Ecto neural progenitor cell (in vitro differentiated cells): ENCODE measurements at regions not wholly inside any gene's neighbourhood (a gene's known extent, or its start where the extent isn't known, plus 50 kb on each side); places are given as distances from the start of the nearest gene placed in this dataset.
"Not testable (repeated sequence)": the region's sequence is repeated elsewhere in the genome, so short reads cannot be mapped to it uniquely, and the experiment has no call there.

ENCODE experiments used
- DNase-seq: peaks from one replicate; pipeline ENCODE4 v3.0.0-alpha.2; 2018; ENCODE audit warnings: low spot score

- peak; percentile 71 for DNase-seq
Measured at GRCh38 chr16:85220964-85221731, 108.9 kb upstream of the CIBAR2 start.

- DNase-seq = no peak
Measured at GRCh38 chr16:85221771-85222154, 109.5 kb upstream of the CIBAR2 start.

GRCh38 chr16:85222155-85222863, 110.0 kb upstream of the CIBAR2 start:
- peak; percentile 89 for DNase-seq

- DNase-seq = no peak
Measured at GRCh38 chr16:85225257-85225656, 113.0 kb upstream of the CIBAR2 start.

DNA sequence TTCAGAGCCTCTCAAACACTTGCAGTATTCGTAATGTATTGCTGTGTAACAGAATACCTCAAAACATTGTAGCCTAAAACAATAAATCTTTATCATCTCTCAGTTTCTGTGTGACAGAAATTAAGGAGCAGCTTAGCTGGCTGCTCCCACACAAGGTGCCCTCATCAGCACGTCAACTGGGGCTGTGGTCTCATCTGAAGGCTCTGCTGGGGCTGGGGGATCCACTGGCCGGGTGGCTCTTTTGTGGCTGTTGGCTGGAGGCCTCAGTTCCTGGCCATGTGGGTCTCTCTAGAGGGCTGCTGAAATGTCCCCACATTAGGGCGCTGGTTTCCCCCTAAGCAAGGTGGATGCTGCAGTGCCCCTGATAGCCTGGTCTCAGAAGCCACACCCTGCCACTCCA, 113.4 kb upstream of the CIBAR2 start:
- DNase-seq = no peak

DNA sequence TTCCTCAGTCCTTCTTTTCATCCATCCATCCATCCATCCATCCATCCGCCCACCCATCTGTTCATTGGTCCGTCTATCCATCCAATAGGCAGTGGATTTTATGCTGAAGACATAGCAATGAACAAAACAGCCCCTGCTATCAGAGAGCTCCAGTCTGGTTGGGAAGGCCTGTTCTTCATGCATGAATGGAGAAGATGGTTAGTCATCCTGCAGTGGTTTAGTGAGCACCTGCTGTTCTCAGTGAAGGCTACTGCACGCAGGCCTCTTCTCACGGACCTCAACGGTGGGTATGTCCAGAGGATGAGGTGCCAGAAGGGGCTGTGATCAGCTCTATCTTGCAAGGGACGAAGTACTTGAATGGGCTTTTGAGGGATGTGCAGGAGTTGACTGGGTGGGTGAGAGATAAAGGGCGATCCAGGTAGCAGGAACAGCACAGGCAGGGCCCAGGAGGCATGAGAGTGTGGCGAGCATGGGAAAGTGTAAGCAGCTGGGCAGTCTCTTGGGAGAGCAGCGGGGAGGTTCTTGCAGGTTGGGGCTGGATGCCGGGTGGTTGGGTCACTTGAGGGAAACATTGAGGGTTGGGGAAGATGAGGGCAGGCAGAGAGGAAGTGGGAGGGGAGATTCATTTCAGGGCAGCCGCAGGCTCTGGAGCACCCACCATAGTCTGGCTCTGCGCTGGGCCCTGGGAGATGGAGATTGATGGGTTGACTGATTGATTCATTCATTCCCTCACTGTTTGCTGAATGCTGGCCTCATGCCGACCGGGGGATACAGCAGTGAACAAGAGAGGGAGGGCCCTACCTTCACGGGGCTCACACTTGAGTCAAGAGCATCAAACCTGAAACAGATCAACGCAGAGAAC, 115.0 kb upstream of the CIBAR2 start:
- DNase-seq = no peak

DNA sequence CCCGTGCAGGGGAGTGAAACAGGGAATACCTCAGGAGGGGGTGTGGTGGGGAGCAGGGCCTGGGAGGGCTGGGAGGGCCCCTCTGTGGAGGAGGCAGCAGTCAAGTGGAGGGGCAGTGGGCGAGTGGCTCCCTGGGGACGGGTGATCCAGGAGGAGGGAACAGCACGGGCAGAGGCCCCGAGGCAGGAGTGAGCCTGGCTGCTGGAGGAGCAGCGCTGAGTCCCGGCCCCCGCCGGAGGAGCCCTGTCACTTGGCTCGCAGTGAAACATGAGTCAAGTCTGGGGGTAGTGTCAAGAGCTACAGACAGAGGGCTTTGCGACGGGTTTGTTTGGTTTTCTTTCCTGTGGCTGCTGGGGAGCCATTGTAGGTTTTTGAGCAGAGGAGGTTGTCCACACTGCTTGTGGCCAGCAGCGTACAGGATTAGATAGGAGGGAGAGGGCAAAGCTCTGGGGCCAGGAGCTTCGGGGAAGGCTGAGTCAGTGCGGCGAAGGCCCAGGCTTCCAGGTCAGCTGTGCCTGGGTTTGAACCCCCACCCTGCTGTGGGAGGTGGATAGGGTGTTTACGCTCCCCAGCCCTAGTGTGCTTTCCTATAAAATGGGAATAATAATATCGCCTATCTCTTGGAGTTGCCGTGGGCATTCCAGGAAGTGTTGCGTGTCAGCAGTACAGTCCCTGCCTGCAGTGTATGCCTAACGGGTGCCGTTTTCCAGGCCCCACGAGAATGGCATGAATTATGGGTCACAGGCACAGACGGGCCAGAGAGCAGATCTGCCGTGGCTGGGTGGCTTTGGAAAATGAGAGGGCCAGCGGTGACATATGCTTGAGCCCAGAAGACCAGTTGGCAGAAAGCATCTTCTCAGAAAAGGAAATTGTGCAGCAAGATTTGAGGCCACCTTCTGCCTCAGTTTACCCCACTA, 115.9 kb upstream of the CIBAR2 start:
- DNase-seq = no peak

- DNase-seq = no peak
Measured at GRCh38 chr16:85228970-85229430, 116.7 kb upstream of the CIBAR2 start.

DNA sequence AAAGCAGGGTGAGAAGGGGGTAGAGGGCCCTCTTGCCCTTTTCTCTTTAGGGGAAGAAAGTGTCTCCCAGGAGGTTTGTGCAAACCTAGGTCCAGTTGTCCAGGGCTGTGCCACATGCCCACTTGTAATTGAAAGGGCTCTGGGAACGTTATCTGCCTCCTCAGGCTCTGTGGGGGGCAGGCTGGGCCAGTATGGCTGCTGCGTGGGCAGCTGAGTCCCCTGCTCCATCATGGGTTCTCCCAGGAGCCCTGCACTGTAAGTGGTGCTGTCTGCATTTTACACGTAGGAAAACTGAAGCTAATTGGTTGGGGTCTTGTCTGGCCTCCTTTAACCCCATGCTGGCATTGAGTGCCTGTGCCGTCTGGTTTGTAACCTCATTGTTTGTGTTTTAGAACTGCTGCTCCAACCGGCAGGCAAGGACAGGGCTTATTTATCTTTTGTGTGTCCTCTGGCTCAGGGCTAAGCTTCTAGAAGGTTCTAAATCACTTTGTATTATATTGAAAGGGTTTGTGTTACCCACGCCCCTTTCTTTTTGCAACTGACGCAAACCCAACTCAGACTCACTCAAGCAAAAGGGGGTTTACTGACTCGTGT, 117.7 kb upstream of the CIBAR2 start:
- DNase-seq = no peak

DNA sequence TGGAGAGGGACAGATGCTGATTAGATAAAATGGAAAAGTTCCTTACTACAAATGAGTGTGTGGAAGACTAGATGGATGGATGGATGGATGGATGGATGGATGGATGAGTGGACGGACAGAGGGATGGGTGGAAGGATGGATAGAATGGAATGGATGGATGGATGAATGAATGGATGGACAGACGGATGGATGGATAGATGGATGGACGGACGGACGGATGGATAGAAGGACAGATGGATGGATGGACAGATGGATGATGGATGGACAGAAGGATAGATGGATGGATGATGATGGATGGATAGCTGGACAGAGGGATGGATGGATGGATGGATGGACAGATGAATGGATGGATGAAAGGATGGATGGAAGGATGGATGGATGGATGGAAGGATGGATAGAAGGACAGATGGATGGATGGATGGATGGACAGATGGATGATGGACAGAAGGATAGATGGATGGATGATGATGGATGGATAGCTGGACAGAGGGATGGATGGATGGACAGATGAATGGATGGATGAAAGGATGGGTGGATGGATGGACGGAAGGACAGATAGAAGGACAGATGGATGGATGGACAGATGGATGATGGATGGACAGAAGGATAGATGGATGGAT, 118.6 kb upstream of the CIBAR2 start:
- not testable (repeated sequence) for DNase-seq

DNA sequence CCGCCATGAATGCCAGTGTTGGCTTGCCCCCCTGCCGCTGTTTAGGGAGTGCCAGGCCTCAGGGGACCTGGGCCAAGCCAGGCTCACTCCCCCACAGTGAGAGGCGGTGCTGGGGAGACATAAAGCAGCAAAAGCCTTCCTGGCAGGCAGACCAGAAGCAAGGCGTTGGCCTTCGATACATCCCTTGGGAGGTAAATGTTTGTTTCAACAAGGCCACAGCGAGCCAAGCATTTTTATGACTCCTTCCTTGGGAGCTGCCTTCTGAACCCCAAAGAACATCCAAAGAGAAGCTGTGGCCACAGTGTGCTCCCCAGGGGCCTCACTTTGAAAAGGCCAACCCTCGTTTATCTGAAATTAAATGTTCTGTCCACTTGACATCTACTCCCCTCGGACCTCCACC, 119.7 kb upstream of the CIBAR2 start:
- no peak for DNase-seq

DNA sequence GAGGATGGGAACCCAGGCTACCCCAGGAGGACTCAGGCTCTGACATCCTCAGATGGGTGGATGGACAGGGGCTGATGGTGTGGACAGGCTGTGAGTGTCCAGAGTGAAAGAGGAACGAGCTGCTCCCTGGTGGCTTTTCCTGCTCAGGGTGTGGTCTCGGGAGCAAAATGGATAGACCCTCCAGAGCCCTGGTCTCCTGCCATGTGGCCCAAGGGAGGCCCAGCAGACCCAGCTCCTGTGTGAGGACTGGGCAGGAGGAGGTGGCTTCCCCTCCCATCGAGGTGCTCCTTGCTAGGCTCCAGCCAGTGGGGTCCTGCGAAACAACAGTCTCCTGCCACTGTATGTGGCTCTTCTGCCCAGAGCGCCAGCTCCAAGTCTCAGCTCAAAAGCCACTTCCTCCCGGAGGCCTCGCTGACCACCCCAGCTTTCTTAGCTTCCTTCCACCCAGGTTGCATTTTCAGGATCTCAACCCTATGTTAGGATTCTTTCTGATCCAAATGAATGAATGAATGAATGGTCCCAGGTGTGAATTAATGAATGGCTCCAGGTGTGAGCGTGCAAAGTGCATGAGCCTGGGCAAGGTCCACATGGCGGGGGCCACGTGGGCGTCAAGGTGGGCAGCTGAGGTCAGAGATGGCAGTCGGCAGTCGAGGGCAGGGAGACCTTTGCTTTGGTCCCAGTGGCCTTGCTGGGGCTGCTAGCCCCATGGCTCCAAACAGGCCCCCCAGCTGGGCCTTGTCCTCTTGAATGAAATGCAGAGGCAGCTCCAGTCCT, 120.3 kb upstream of the CIBAR2 start:
- no peak for DNase-seq

- no peak for DNase-seq
Measured at GRCh38 chr16:85233516-85233915, 121.2 kb upstream of the CIBAR2 start.

- peak; percentile 94 for DNase-seq
Measured at GRCh38 chr16:85234310-85235204, 122.3 kb upstream of the CIBAR2 start.

DNA sequence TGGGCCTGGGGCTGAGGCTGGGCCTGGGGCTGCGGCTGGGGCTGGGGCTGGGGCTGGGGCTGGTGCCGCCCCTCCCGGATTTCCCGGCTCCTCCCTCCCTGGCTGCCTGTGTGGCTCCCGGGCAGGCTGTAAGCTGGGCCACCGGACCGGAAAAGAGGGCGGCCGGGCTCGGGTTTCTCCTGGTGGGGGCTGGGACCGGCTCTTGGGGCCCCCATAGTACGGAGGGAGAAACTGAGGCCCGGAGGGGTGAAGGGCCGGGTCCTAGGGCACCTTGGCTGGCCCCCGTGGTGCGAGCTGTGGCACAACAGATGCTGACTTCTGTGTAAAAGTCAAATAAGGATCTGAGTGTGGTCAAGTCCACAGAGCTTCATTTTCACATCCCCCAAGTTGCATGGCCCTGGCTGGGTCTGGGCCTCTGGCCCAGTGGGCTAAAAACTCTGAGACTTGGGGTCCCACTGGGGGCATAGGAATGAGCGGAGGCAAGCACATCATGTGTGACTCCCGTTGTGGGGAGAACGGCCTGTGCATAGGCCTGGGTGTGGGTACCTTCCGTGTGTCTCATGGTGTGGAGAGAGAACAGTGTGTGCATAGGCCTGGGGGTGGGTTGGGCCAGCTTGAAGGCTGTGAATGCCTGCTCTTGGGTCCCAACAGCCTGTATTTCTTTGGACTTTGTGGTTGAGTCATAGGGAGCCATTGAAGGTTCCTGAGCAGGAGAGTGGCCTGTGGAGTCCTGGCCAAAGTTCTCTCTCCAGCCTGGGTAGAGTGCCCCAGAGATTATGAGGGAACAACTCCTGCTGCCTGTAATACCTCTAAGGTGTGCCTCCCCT, 123.9 kb upstream of the CIBAR2 start:
- no peak for DNase-seq

DNA sequence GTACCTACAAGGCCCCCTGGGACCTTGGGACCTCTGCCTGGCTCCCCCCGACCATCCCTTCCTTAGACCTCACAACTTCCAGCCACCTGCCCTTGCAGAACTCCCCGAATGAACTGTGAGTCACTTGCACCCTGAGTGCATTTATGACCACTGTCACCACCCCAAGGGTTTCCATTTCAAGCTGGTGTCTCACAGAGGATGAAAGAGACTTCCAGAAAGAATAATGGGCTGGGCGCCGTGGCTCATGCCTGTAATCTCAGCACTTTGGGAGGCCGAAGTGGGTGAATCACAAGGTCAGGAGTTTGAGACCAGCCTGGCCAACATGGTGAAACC, 124.5 kb upstream of the CIBAR2 start:
- DNase-seq = no peak

DNA sequence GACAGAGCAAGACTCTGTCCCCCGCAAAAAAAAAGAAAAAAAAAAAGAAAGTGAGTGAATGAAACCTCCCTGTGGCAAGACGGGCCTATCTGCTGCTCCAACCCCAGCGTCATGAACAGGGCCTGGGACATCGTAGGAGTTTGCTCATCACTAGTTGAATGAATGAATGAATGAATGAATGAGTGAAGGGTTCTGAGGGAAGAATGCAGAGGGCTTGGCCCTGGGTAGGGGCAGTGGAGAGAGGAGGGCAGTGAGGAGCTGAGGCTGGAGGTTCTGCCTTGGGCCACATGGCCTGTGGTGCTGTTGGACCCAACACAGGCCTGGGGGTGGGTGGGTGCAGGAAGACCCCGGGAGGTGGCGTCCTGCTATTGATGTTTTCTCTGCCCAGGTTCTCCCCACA, 125.5 kb upstream of the CIBAR2 start:
- no peak for DNase-seq

DNA sequence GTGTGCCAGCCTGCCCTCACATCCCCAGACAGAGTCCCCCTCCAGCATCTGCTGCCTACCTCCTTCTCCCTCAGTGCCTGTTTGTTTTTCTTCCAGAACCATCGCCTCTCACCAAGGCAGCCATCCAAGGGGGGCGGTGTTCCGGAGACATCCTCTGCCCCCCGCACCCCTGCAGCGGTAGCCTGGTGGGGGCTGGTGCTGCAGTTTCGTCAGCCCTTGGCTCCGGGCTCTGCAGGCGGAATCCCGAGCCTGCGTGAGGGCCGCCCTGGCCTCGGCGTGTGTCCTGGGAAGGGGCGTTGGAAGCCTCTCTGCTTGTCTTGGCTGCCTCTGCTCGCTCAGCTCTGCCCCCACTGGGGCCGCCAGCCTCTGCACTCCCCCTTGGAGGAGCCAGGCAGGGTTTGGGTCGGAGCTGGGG, 126.0 kb upstream of the CIBAR2 start:
- DNase-seq = peak; percentile 78
